ENCODE measurements at regions not wholly inside any gene's neighbourhood (a gene's known extent, or its start where the extent isn't known, plus 50 kb on each side); places are given as distances from the start of the nearest gene placed in this dataset.

- Mint-ChIP-seq H3K9me3 (no peaks in the 10 kb centered on the region), H3K36me3 (ENCODE audit: low read depth) (no peaks in the 10 kb centered on the region), H3K4me3 (no peak overlapping the region), H3K27ac (no peak overlapping the region), H3K4me1 (no peaks in the 10 kb centered on the region; the same call in 2 of the 3 replicates), H3K27me3 (ENCODE audit: insufficient read depth, low read depth, poor library complexity) (no peaks in the 10 kb centered on the region)
- Histone ChIP-seq H3K27ac (ENCODE audit: low read depth) (no peak overlapping the region), H3F3A (replicated peaks; ENCODE audit: low read depth) (no peaks in the 10 kb centered on the region), H3K9me2 (ENCODE audit: insufficient read depth) (no peaks in the 10 kb centered on the region), H2AFZ (no peak overlapping the region), H3K4me2 (no peak overlapping the region), H4K20me1 (replicated peaks; ENCODE audit: insufficient read depth) (no peaks in the 10 kb centered on the region), H3K4me3 (no peak overlapping the region), H3K4me1 (ENCODE audit: insufficient read depth) (no peaks in the 10 kb centered on the region), H3K79me2 (replicated peaks; ENCODE audit: insufficient read depth) (no peaks in the 10 kb centered on the region), H3K36me3 (ENCODE audit: insufficient read depth) (no peaks in the 10 kb centered on the region), H3K27me3 (ENCODE audit: insufficient read depth) (no peaks in the 10 kb centered on the region)
- DNase-seq (ENCODE audit: low spot score) (peak; percentile 64), ATAC-seq (peak; percentile 78)
- no peak for TF ChIP-seq STAT1 (IDR thresholded peaks at IDR 0.05; ENCODE audit: unreplicated experiment)
- TF ChIP-seq CREB1 (CRISPR knock-in tag; IDR thresholded peaks at IDR 0.05; ENCODE audit: low read depth): no peak
- TF ChIP-seq CTCF (conservative IDR thresholded peaks at IDR 0.05; ENCODE audit: low read depth in 2 of 2): peak; percentile 62 to 75
Observed at GRCh38 chrX:140572724-140573123, 67.9 kb upstream of the SOX3 start.

GRCh38 chrX:140563893-140564292, 59.0 kb upstream of the SOX3 start:
- Histone ChIP-seq H3K9me2 (ENCODE audit: insufficient read depth) (no peaks in the 10 kb centered on the region), H3K4me3 (no peak overlapping the region), H3K27me3 (ENCODE audit: insufficient read depth) (no peaks in the 10 kb centered on the region), H3K79me2 (replicated peaks; ENCODE audit: insufficient read depth) (no peaks in the 10 kb centered on the region), H3K36me3 (ENCODE audit: insufficient read depth) (no peaks in the 10 kb centered on the region), H2AFZ (no peak overlapping the region), H3K4me1 (ENCODE audit: insufficient read depth) (no peaks in the 10 kb centered on the region), H3K27ac (ENCODE audit: low read depth) (no peak overlapping the region), H3K4me2 (no peak overlapping the region), H3F3A (replicated peaks; ENCODE audit: low read depth) (no peaks in the 10 kb centered on the region), H4K20me1 (replicated peaks; ENCODE audit: insufficient read depth) (no peaks in the 10 kb centered on the region)
- no peak overlapping the region for H3K27ac Mint-ChIP-seq
- no peak overlapping the region for H3K4me3 Mint-ChIP-seq
- no peak for TF ChIP-seq CREB1 (CRISPR knock-in tag; IDR thresholded peaks at IDR 0.05; ENCODE audit: low read depth)
- TF ChIP-seq POLR2AphosphoS5 (IDR thresholded peaks at IDR 0.05; ENCODE audit: low read depth): no peak
- no peak for TF ChIP-seq ETS1 (IDR thresholded peaks at IDR 0.05)
- no peak for TF ChIP-seq JUNB (IDR thresholded peaks at IDR 0.05; ENCODE audit: unreplicated experiment)
- no peak for TF ChIP-seq CTCF (conservative IDR thresholded peaks at IDR 0.05; ENCODE audit: low read depth in 2 of 2)
- no peak for TF ChIP-seq ZNF114 (CRISPR knock-in tag; IDR thresholded peaks at IDR 0.05)
- TF ChIP-seq EZH2 (IDR thresholded peaks at IDR 0.05; ENCODE audit: low read depth, unreplicated experiment): no peak
- TF ChIP-seq EZH2phosphoT487 (IDR thresholded peaks at IDR 0.05; ENCODE audit: unreplicated experiment): no peak
- TF ChIP-seq STAT1 (IDR thresholded peaks at IDR 0.05; ENCODE audit: unreplicated experiment): no peak
- no peak for TF ChIP-seq REST (IDR thresholded peaks at IDR 0.05; ENCODE audit: unreplicated experiment)
- TF ChIP-seq NANOG (IDR thresholded peaks at IDR 0.05; ENCODE audit: borderline replicate concordance): no peak
- no peaks in the 10 kb centered on the region for H3K27me3 Mint-ChIP-seq (ENCODE audit: insufficient read depth, low read depth, poor library complexity)
- peaks cover 3% of the 10 kb centered on the region; the same call in 1 of the 3 replicates for H3K36me3 Mint-ChIP-seq (ENCODE audit: low read depth)
- no peak for DNase-seq (ENCODE audit: low spot score)
- ATAC-seq: no peak
- H3K9me3 Mint-ChIP-seq: peaks cover 12% of the 10 kb centered on the region; the same call in 2 of the 3 replicates
- no peaks in the 10 kb centered on the region for H3K4me1 Mint-ChIP-seq
